Left forelimb (tissue), 1 donor: ENCODE measurements at regions not wholly inside any gene's neighbourhood (a gene's known extent, or its start where the extent isn't known, plus 50 kb on each side); places are given as distances from the start of the nearest gene placed in this dataset.

Experiments
- DNase-seq: peaks from one replicate; pipeline ENCODE4 v3.0.0-alpha.2; 2018; ENCODE audit warnings: low spot score

GRCh38 chr12:125434936-125435443 lies 369.8 kb downstream of the AACS start:
- DNase-seq, result no peak

DNA sequence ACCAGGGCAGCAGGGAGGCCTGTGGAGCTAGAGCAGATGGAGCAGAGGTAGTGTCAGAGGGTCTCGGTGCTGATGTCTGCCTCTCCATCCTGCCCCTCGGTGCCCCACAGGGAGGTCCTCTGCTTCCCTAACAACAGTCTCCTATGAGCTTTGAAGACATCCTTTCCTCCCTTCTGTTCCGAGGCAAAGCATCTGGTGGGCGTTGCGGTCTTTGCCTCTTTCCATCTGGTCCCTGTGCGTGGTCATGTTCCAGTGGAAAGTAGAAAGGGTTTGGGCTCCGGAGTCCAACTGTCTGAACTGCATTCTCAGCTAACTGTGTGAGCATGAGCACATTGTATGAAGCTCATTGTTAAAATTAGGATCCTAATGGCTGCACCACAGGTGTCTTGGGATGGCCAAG lies 370.6 kb downstream of the AACS start:
- DNase-seq, result no peak

DNA sequence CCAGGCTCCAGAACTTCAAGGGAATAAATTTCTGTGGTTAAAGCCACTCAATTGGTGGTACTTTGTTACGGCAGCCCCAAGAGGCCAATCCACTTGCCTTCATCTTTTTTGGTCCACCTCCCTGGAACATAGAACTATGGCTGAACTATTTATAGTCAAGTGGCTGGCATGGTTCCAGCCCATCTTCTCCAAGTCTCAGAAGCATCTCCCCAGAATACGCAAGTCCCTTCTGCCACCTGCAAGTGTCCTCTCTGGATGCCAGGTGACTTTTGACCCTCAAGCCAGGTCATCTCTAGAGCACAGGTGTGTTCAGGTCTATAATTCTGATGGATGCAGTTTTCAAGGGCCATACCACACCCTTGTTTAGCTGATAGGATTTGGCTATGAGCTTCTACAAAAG lies 371.5 kb downstream of the AACS start:
- DNase-seq, result no peak

GRCh38 chr12:125440399-125440798 lies 375.2 kb downstream of the AACS start:
- DNase-seq, result no peak

DNA sequence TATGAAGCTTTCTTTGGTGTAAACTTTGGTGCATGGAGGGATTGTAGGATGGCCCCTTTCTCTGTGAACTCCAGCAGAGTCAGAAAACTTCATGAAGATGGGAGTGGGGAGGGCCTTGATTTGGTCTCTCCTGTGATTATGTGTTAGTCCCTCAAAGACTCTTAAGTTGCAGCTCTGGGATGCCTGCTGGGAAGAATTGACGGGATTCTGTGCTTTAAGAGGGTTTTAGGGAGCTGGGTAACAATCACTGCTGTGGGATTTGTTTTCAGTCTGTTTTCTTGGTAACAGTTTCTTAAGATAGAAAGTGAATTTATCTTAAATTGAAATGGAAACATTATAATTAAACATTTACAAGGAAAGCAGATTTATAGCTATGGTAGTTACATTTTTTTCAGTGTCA lies 378.1 kb downstream of the AACS start:
- no peak for DNase-seq

GRCh38 chr12:125451408-125451807 lies 386.2 kb downstream of the AACS start:
- no peak for DNase-seq

DNA sequence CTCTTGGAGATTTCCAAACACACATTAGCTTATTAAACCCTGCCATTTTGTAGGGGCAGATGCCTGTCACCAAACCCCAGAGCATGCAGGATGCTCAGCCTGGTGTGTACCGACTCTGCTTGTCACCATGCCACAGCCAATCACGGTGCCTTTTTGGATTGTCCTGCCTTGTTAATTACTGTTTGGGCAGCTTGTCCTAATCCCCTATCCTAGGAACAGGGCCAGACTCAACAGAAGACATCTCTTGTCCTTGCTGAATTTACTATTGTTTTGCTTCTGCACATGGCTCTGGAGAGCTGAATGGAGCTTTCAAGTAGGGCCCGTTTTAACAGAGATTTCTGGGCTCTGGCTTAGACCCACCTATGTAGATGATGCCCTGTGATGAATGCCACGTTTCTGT lies 388.5 kb downstream of the AACS start:
- no peak for DNase-seq

- no peak for DNase-seq
Observed at GRCh38 chr12:125454291-125454690, 389.1 kb downstream of the AACS start.

DNA sequence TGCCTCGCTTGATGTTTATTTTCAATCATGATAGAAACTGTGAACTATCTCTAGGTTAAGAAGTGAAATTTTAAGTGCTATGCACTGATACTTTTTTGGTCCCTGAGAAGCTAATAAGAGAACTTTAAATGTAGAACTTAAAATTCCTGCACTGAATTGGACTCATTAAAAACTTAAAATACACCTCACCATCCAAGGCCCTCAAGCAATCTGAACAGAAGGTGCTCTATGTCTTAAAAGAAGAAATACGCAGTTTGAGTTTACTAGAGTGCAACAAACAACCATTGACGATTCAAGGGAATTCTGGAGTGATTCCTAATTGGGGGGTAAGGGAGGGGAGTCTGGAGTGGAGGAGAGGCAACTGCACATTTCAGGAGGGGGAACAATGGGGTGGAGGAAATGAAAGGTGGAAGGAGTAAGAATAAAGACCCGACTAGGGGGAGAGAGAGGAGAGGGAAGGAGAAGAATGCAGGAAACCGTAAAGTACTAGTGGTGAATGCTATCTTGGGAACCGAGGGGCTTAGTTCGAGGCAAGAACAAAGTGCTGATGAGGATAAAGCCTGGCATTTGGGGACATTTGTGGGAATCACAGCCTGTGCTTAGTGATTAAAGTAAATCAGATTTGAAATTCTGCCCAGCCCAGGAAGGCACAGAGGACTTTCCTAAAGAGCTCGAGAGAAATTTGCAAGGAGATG lies 389.7 kb downstream of the AACS start:
- DNase-seq, result no peak

DNA sequence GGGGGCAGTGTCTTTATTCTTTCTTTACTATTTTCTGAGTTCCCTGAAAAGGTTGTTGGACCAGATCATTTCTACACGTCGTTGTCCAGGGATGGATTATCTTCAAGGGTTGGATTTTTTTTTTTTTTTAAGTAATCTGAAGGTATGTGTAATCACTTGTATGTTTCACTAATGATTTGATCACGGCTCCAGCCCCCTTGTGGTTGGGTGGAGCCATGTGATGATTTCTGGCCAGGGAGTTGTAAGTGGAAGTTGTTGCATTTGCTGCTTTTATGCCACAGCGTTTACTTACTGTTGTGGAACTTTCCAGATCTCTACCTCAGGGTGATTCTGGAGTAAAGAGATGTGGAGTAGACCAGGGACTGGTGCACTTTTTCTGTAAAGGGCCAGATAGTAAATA lies 390.3 kb downstream of the AACS start:
- no peak for DNase-seq

GRCh38 chr12:125458552-125459268 lies 393.5 kb downstream of the AACS start:
- DNase-seq, result no peak

DNA sequence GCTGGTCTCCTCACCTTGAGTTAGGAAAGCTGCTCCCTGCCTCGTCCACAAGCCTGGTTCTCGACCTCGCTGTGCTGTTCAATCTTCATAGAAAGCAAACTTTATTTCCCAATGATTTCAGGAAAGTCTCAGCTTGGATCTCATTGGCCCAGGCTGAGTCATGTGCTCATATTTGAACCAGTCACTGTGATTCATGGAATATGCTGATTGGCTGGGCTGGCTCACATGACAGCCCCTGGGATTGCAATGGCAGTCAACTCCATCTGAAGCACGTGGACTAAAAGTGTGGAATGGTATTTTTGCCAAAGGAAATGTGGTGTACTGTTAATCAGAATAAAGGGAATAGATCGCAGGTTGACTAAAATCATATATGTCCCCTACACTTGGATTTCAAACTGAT lies 396.6 kb downstream of the AACS start:
- DNase-seq, result no peak

GRCh38 chr12:125463386-125463785 lies 398.2 kb downstream of the AACS start:
- no peak for DNase-seq

DNA sequence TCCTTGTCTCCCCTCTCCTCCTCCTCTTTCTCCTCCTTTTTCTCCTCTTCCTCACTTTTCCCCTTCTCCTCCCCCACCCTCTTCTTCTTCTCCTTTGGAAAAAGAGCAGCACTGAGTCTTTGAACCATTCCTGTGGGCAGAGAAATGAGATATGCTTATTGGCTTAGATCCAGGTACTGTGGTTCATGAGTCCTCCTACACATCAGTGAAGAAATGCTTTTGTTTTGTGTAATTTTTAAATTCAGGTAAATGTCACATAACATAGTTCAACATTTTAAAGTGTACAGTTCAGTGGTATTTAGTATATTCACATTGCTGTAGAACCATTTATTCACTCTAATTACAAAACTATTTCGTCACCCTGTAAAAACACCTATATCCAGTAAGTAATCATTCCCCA lies 402.1 kb downstream of the AACS start:
- DNase-seq, result no peak

GRCh38 chr12:125469683-125470082 lies 404.4 kb downstream of the AACS start:
- no peak for DNase-seq

GRCh38 chr12:125470838-125471783 lies 405.9 kb downstream of the AACS start:
- DNase-seq, result no peak

- no peak for DNase-seq
Observed at GRCh38 chr12:125473501-125473900, 408.3 kb downstream of the AACS start.

GRCh38 chr12:125487336-125487735 lies 422.1 kb downstream of the AACS start:
- no peak for DNase-seq

- DNase-seq, result no peak
Observed at GRCh38 chr12:125491553-125491952, 426.3 kb downstream of the AACS start.

GRCh38 chr12:125492354-125493270 lies 427.4 kb downstream of the AACS start:
- no peak for DNase-seq

DNA sequence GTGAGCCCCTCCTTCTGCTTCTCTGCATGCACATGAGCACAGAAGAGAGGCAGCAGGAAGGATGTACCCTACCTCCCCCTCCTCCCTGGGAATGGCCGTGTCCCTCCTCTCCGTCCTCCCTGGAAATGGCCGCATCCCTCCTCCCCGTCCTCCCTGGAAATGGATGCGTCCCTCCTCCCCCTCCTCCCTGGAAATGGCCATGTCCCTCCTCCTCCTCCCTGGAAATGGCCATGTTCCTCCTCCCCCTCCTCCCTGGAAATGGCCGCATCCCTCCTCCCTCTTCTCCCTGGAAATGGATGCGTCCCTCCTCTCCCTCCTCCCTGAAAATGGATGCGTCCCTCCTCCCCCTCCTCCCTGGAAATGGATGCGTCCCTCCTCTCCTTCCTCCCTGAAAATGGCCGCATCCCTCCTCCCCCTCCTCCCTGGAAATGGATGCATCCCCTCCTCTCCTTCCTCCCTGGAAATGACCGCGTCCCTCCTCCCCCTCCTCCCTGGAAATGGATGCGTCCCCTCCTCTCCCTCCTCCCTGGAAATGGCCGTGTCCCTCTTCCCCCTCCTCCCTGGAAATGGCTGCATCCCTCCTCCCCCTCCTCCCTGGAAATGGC lies 428.6 kb downstream of the AACS start:
- DNase-seq, result no peak
